ENCODE measurements at regions not wholly inside any gene's neighbourhood (a gene's known extent, or its start where the extent isn't known, plus 50 kb on each side); places are given as distances from the start of the nearest gene placed in this dataset.
"Not testable (repeated sequence)": the region's sequence is repeated elsewhere in the genome, so short reads cannot be mapped to it uniquely, and the experiment has no call there.

GRCh38 chr1:38772026-38772425 lies 87.5 kb downstream of the RRAGC start:
- H4K20me1 ChIP-seq (ENCODE audit: insufficient read depth, low read length): no peaks in the 10 kb centered on the region
- TF ChIP-seq EZH2 (IDR thresholded peaks at IDR 0.05; ENCODE audit: borderline replicate concordance, low read length) (no peak), CTCF (IDR thresholded peaks at IDR 0.05; ENCODE audit: low read length) (no peak)
- no peaks in the 10 kb centered on the region; the same call in 1 of the 2 replicates for H3K27me3 ChIP-seq (ENCODE audit: insufficient read depth, low read length)
- no peaks in the 10 kb centered on the region for H3K9me3 ChIP-seq (ENCODE audit: low read length)
- H3K79me2 ChIP-seq (ENCODE audit: insufficient read depth, low read length): no peaks in the 10 kb centered on the region
- H3K27ac ChIP-seq (ENCODE audit: low read depth, low read length, poor library complexity, severe bottlenecking): no peak overlapping the region
- H2AFZ ChIP-seq (ENCODE audit: low read length): no peak overlapping the region
- no peak overlapping the region for H3K4me2 ChIP-seq (ENCODE audit: low read length)
- H3K9me2 ChIP-seq (ENCODE audit: low read depth, low read length): no peaks in the 10 kb centered on the region
- no peaks in the 10 kb centered on the region for H3K4me1 ChIP-seq (ENCODE audit: insufficient read depth, low read length, severe bottlenecking)
- no peak overlapping the region for H3K4me3 ChIP-seq (ENCODE audit: low read depth, low read length, poor library complexity, severe bottlenecking)
- H3K9ac ChIP-seq (ENCODE audit: low read length): no peak overlapping the region
- no peaks in the 10 kb centered on the region for H3F3A ChIP-seq (ENCODE audit: insufficient read depth, low read length)
- no peaks in the 10 kb centered on the region for H3K36me3 ChIP-seq (ENCODE audit: insufficient read depth, low read length)

- H3K79me2 ChIP-seq (ENCODE audit: insufficient read depth, low read length); H3K4me1 ChIP-seq (ENCODE audit: insufficient read depth, low read length, severe bottlenecking); H3K27me3 ChIP-seq (ENCODE audit: insufficient read depth, low read length); H3F3A ChIP-seq (ENCODE audit: insufficient read depth, low read length); H3K4me2 ChIP-seq (ENCODE audit: low read length); H3K27ac ChIP-seq (ENCODE audit: low read depth, low read length, poor library complexity, severe bottlenecking); H3K9me3 ChIP-seq (ENCODE audit: low read length); H3K4me3 ChIP-seq (ENCODE audit: low read depth, low read length, poor library complexity, severe bottlenecking); H2AFZ ChIP-seq (ENCODE audit: low read length); H4K20me1 ChIP-seq (ENCODE audit: insufficient read depth, low read length); H3K9me2 ChIP-seq (ENCODE audit: low read depth, low read length); H3K36me3 ChIP-seq (ENCODE audit: insufficient read depth, low read length); H3K9ac ChIP-seq (ENCODE audit: low read length): not testable (repeated sequence)
Measured at GRCh38 chr1:38770516-38771173, 88.9 kb downstream of the RRAGC start.

- Histone ChIP-seq H3K36me3 (ENCODE audit: insufficient read depth, low read length) (no peaks in the 10 kb centered on the region), H3K4me3 (ENCODE audit: low read depth, low read length, poor library complexity, severe bottlenecking) (no peak overlapping the region), H3K4me1 (ENCODE audit: insufficient read depth, low read length, severe bottlenecking) (no peaks in the 10 kb centered on the region), H3K4me2 (ENCODE audit: low read length) (no peak overlapping the region), H3F3A (ENCODE audit: insufficient read depth, low read length) (no peaks in the 10 kb centered on the region), H3K27ac (ENCODE audit: low read depth, low read length, poor library complexity, severe bottlenecking) (no peak overlapping the region), H2AFZ (ENCODE audit: low read length) (no peak overlapping the region), H3K9me3 (ENCODE audit: low read length) (no peaks in the 10 kb centered on the region), H3K9me2 (ENCODE audit: low read depth, low read length) (no peaks in the 10 kb centered on the region), H3K9ac (ENCODE audit: low read length) (no peak overlapping the region), H3K27me3 (ENCODE audit: insufficient read depth, low read length) (no peaks in the 10 kb centered on the region), H4K20me1 (ENCODE audit: insufficient read depth, low read length) (no peaks in the 10 kb centered on the region), H3K79me2 (ENCODE audit: insufficient read depth, low read length) (no peaks in the 10 kb centered on the region)
- TF ChIP-seq EZH2 (IDR thresholded peaks at IDR 0.05; ENCODE audit: borderline replicate concordance, low read length) (no peak), CTCF (IDR thresholded peaks at IDR 0.05; ENCODE audit: low read length) (no peak)
Measured at GRCh38 chr1:38766125-38766524, 93.4 kb downstream of the RRAGC start.

GRCh38 chr1:38763121-38763520 lies 96.5 kb downstream of the RRAGC start:
- Histone ChIP-seq H3K9me3 (ENCODE audit: low read length) (no peaks in the 10 kb centered on the region), H3K4me1 (ENCODE audit: insufficient read depth, low read length, severe bottlenecking) (no peaks in the 10 kb centered on the region), H3K79me2 (ENCODE audit: insufficient read depth, low read length) (no peaks in the 10 kb centered on the region), H2AFZ (ENCODE audit: low read length) (no peak overlapping the region), H3K27ac (ENCODE audit: low read depth, low read length, poor library complexity, severe bottlenecking) (no peak overlapping the region), H4K20me1 (ENCODE audit: insufficient read depth, low read length) (no peaks in the 10 kb centered on the region), H3K27me3 (ENCODE audit: insufficient read depth, low read length) (no peaks in the 10 kb centered on the region), H3K9me2 (ENCODE audit: low read depth, low read length) (no peaks in the 10 kb centered on the region), H3K36me3 (ENCODE audit: insufficient read depth, low read length) (no peaks in the 10 kb centered on the region), H3K4me2 (ENCODE audit: low read length) (no peak overlapping the region), H3F3A (ENCODE audit: insufficient read depth, low read length) (no peaks in the 10 kb centered on the region), H3K9ac (ENCODE audit: low read length) (no peak overlapping the region), H3K4me3 (ENCODE audit: low read depth, low read length, poor library complexity, severe bottlenecking) (no peak overlapping the region)
- TF ChIP-seq CTCF (IDR thresholded peaks at IDR 0.05; ENCODE audit: low read length) (no peak), EZH2 (IDR thresholded peaks at IDR 0.05; ENCODE audit: borderline replicate concordance, low read length) (no peak)

All from OCI-LY1 (cell line).